ENCODE measurements at regions not wholly inside any gene's neighbourhood (a gene's known extent, or its start where the extent isn't known, plus 50 kb on each side); places are given as distances from the start of the nearest gene placed in this dataset.
"Not testable (repeated sequence)": the region's sequence is repeated elsewhere in the genome, so short reads cannot be mapped to it uniquely, and the experiment has no call there.

DNA sequence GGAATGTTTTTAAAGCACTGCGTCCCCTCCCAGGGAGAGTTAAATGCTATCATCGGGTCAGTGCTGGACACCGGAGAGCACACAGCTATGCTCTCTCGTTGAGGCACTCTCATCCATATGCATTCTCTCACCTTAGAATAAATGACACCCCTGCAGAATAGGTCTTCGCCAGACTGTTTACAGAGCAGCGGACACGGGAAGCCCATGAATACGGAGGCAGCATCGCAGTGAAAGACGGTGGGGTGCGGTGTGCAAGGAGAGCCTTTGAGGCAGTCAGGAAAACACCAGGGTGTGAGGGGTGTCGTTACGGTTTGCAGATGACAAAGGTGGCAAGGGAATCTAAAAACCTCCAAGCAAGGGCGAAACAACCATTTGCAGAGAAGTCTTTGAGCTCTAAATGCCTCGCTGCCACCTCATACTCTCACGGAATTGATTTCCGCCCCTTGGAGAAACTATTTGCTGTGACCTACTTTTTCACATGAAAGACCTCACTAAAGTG, 169.2 kb upstream of the FHL2 start:
- DNase-seq = no peak

- no peak for DNase-seq
Measured at GRCh38 chr2:105563000-105563719, 164.3 kb upstream of the FHL2 start.

DNA sequence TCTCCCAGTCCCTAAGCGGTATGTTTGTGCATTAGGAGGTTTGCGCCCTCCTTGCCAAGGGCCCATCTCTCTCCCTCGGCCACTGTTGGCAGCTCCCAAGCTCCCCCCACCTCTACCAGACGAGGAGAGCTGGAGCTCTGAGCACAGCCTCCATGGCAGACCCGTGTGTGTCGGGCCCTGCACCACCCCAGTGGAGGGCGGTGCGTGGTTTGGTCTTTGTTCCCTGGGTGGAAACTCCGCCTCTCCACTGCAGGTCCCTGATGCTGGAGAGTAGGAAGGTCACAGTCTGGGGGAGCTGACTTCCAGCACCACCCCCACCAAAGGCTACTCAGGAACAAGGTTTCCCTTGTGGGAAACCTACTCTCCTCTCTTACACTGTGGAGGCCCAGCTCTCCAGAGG, 162.6 kb upstream of the FHL2 start:
- DNase-seq = no peak

- no peak for DNase-seq
Measured at GRCh38 chr2:105560157-105560556, 161.3 kb upstream of the FHL2 start.

DNA sequence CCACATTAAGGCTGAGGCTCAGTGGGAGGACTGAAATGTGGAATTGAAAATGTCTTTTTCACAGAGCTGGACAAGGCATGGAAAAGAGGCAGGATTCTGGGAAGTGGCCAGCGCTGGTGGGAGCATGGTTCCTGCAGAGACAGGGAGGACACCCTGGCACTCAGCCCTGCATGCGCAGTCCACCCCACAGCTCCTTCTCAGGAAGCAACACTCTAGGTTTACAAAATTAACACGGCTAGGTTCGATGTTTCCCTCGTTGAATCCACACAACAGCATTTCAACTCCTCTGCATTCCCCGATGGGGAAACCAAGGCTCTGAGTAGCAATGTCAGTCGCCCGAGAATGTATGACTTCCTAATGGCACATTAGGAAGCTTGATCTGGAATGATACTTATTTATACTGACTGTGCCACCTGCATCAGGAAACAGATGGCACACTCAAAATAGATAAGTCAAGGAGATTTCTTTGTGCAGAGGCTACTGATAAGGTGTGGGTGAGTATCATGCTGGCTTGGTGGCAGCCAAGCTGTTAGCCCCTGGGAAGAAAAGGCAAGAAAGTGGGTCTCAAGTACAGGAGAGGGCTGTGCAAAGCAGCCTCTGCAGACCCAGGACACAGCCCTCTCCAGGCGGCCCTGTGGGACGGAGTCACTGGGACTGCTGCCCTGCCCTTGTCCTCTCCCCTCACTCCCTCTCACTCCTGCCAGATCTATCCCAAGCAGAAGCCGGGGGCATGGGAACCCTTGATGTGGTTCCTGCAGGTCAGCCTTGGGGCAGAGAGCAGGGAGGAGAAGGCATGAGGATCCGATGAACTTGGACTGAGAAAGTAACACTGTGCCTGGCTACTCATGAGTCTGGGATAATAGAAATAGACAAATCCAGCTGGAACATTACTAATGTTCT, 158.4 kb upstream of the FHL2 start:
- DNase-seq = no peak

DNA sequence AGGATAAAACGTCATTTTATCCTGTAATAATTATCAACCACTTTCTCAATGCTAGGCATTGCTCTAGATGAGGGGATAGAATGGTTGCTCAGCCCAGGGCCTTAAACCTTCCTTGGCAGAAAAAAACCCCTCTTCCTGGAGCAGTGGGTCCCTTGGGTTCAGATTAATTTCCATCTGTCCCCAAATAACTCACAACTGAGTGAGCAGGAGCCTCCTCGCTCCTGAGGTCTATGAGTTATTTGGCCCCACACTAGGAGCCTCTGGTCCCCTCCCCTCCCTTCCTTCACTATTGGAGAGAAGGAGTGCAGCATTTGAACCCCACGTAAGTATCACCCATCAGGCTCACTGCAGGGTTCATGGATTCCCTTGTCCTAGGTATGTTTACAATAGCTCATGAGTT, 157.5 kb upstream of the FHL2 start:
- DNase-seq = no peak

GRCh38 chr2:105554235-105554634, 155.4 kb upstream of the FHL2 start:
- DNase-seq = no peak

GRCh38 chr2:105553538-105554196, 154.8 kb upstream of the FHL2 start:
- DNase-seq = no peak

- DNase-seq = no peak
Measured at GRCh38 chr2:105546628-105546974, 147.8 kb upstream of the FHL2 start.

DNA sequence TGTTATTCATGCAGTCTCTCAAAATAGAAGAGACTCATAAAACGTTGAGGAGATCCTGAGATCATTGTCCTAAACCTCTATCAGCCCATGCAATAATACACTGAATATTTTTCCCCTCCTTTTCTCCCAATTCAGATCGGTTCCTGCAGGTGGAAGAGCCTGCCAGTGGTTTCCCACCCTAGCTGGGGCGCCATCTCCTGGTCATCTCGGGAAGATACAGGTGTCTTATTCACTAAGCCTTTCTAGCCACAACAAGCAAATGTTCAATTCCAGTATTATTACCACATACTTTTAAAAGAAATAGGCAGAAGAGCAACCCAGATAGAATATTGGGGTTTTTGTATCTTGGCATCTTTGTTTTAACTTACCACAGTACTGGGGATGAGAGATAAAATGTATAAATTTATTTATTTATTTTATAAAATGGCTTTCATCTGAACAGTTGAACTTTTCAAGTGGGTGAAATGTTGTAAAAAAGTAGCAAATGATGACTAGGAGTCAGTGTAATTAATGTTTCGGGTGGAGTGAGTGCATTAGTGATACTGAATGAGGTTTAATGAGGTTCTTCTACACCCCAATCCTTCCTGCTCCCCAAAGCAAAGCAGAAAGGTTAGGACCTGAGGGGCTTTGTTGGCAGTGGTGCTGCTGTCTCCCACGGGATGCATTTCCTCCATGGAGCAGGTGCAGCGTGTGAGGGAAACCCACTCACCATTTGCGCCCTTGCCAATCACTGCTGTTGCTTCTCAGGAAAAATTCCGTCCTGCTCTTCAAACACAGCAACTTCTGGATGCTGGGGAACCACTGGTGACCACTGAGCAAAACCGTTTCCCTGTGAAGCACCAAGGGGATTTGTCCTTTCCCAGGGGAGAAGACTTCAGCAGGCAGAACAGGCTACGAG, 147.1 kb upstream of the FHL2 start:
- DNase-seq = no peak

- no peak for DNase-seq
Measured at GRCh38 chr2:105544591-105545377, 145.9 kb upstream of the FHL2 start.

DNA sequence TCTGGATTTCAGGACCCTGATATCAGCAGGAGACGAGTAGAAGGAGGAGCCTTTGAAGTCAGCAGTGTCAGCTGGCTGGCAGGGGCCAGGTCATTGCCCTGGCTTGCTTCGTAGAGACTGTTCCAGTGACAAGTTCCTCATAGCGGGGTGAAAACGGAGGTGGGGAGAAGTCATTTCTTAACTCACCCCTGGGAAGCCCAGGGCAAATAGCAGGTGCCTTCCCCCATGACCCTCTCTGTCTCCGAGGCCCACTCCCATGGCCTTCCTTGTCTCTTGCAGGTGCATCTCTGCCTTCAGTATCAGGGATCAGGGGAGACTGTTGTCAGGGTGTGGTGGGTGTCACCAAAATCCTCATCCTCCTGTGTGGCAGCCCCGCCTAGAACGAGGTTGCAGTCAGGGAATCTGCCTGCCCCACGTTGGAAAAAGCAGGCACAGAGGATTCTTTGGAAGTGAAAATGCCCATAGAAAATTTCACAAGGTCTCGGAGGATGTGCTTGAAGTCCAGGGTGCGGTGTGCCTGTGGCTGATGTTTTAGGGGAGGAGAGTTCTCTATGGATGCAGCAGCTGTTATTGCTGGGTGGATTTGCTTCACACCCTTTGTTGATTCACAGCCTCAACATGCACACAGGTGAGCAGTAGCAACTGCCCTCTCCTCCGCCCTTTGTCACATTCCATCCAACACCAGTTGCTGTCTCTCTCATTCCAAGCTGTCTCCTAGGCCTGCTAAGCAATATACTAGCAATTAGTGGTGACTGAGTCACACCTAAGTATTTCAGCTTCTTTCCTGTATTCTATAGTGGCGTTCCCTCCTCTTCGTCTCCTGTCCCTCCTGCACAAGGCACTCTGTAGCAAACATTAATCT, 142.6 kb upstream of the FHL2 start:
- DNase-seq = no peak

GRCh38 chr2:105540642-105541041, 141.8 kb upstream of the FHL2 start:
- DNase-seq = no peak

DNA sequence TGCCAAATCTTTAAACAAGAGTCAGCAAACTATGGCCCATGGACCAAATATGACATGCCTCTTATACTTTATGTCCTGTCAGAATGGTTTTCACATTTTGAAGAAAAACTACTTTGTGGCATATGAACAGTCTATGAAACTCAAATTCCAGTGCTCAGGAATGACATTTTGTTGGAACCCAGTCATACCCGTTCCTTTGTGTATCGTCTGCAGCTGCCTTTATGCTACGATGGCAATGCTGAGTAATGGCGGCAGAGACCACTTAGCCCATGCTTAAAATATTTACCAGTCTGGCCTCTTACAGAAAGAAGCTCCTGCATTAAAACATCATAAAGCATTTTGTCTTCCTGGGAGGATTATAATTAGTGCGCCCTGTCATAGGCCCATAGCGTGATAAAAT, 140.5 kb upstream of the FHL2 start:
- DNase-seq = no peak

DNA sequence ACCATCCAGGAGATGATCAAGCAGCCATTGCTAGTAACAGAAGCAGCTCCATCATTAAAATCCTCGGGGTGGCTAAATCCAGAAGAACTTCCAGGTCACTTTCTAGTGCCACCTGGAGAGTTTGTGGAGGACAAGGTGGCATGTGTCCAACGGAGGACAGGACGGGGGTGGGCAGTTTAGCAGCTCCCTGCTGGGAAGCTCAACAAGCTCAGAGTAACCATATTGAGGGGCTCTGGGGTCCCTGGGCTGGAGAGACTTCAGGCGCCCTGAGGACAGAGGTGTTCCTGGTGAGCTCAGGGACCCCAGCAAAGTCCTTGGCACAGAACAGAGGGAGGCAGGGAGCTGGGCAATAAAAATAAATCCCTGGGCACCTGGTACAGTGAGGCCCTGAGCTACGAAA, 140.0 kb upstream of the FHL2 start:
- no peak for DNase-seq

- DNase-seq = no peak
Measured at GRCh38 chr2:105537920-105538319, 139.1 kb upstream of the FHL2 start.

- no peak for DNase-seq
Measured at GRCh38 chr2:105537466-105537865, 138.6 kb upstream of the FHL2 start.

- no peak for DNase-seq
Measured at GRCh38 chr2:105536175-105536574, 137.3 kb upstream of the FHL2 start.

- DNase-seq = not testable (repeated sequence)
Measured at GRCh38 chr2:105529258-105529657, 130.4 kb upstream of the FHL2 start.

GRCh38 chr2:105526000-105526925, 127.4 kb upstream of the FHL2 start:
- DNase-seq = no peak
